WERI-Rb-1 (cell line): ENCODE measurements at regions not wholly inside any gene's neighbourhood (a gene's known extent, or its start where the extent isn't known, plus 50 kb on each side); places are given as distances from the start of the nearest gene placed in this dataset.

Experiments
- DNase-seq: peaks from one replicate; pipeline ENCODE4 v3.0.0-alpha.2; 2020
- H3K27ac ChIP-seq: fragments of 250-450 bp; sonication (Bioruptor Pico); 2 replicates; pipeline ENCODE4 v1.5.1; 2020; ENCODE audit warnings: mild to moderate bottlenecking, moderate library complexity
- H3K27me3 ChIP-seq: fragments of 250-450 bp; sonication (Bioruptor Pico); 2 replicates; pipeline ENCODE4 v1.5.1; 2021; ENCODE audit warnings: mild to moderate bottlenecking, low read depth, moderate library complexity; ENCODE audit not compliant: insufficient read depth, severe bottlenecking
- H3K36me3 ChIP-seq: fragments of 250-450 bp; sonication (Bioruptor Pico); 2 replicates; pipeline ENCODE4 v1.5.1; 2020; ENCODE audit warnings: mild to moderate bottlenecking, moderate library complexity
- H3K4me3 ChIP-seq: 2 replicates; pipeline ENCODE4 v1.5.1; 2011; ENCODE audit warnings: low read depth, mild to moderate bottlenecking, control low read depth, low read length
- H3K9me3 ChIP-seq: fragments of 250-450 bp; sonication (Bioruptor Pico); 2 replicates; pipeline ENCODE4 v1.5.1; 2021; ENCODE audit warnings: mild to moderate bottlenecking, moderate library complexity; ENCODE audit not compliant: severe bottlenecking
- CTCF ChIP-seq: IDR thresholded peaks from 2 replicates; pipeline ENCODE4 v1.5.1; 2011; ENCODE audit warnings: low read depth, mild to moderate bottlenecking, control low read depth, inconsistent platforms, low read length

- no peak for TF ChIP-seq CTCF
Measured at GRCh38 chr2:106041150-106041549, 153.0 kb downstream of the UXS1 start.

GRCh38 chr2:106039634-106040315 is 154.3 kb downstream of the UXS1 start:
- no peak overlapping the region for H3K27ac ChIP-seq
- DNase-seq, result no peak
- no peak for TF ChIP-seq CTCF
- H3K36me3 ChIP-seq, result no peaks in the 10 kb centered on the region
- H3K9me3 ChIP-seq, result no peaks in the 10 kb centered on the region
- H3K27me3 ChIP-seq, result no peaks in the 10 kb centered on the region
- H3K4me3 ChIP-seq, result no peak overlapping the region

More at GRCh38 chr2:106041150-106041549, 153.0 kb downstream of the UXS1 start:
- H3K4me3 ChIP-seq, result no peak overlapping the region
- no peaks in the 10 kb centered on the region for H3K9me3 ChIP-seq
- no peak overlapping the region for H3K27ac ChIP-seq
- H3K36me3 ChIP-seq, result no peaks in the 10 kb centered on the region
- no peak for DNase-seq
- H3K27me3 ChIP-seq, result no peaks in the 10 kb centered on the region

GRCh38 chr2:106038601-106039375 is 155.3 kb downstream of the UXS1 start:
- Histone ChIP-seq H3K4me3 (no peak overlapping the region), H3K36me3 (no peaks in the 10 kb centered on the region), H3K27ac (no peak overlapping the region), H3K9me3 (no peaks in the 10 kb centered on the region), H3K27me3 (no peaks in the 10 kb centered on the region)
- TF ChIP-seq CTCF, result no peak
- DNase-seq, result no peak

GRCh38 chr2:106037932-106038331 is 156.2 kb downstream of the UXS1 start:
- Histone ChIP-seq H3K36me3 (no peaks in the 10 kb centered on the region), H3K4me3 (no peak overlapping the region), H3K27ac (no peak overlapping the region), H3K9me3 (peaks cover 2% of the 10 kb centered on the region), H3K27me3 (no peaks in the 10 kb centered on the region)
- no peak for DNase-seq
- no peak for TF ChIP-seq CTCF

GRCh38 chr2:106037262-106037661 is 156.8 kb downstream of the UXS1 start:
- H3K9me3 ChIP-seq, result peaks cover 3% of the 10 kb centered on the region
- H3K36me3 ChIP-seq, result no peaks in the 10 kb centered on the region
- no peak overlapping the region for H3K27ac ChIP-seq
- no peak for TF ChIP-seq CTCF
- DNase-seq, result no peak
- no peaks in the 10 kb centered on the region for H3K27me3 ChIP-seq
- no peak overlapping the region for H3K4me3 ChIP-seq
